COLO829 (cell line): ENCODE measurements at regions not wholly inside any gene's neighbourhood (a gene's known extent, or its start where the extent isn't known, plus 50 kb on each side); places are given as distances from the start of the nearest gene placed in this dataset.
A peak's percentile ranks its signal among the peaks of the same experiment; 100 is the strongest.
"Not testable (repeated sequence)": the region's sequence is repeated elsewhere in the genome, so short reads cannot be mapped to it uniquely, and the experiment has no call there.

Experiments used
- DNase-seq: peaks from one replicate; pipeline ENCODE4 v3.0.0; 2012; ENCODE audit warnings: low spot score

GRCh38 chr7:34392972-34393371 lies 265.0 kb upstream of the NPSR1 start:
- no peak for DNase-seq

DNA sequence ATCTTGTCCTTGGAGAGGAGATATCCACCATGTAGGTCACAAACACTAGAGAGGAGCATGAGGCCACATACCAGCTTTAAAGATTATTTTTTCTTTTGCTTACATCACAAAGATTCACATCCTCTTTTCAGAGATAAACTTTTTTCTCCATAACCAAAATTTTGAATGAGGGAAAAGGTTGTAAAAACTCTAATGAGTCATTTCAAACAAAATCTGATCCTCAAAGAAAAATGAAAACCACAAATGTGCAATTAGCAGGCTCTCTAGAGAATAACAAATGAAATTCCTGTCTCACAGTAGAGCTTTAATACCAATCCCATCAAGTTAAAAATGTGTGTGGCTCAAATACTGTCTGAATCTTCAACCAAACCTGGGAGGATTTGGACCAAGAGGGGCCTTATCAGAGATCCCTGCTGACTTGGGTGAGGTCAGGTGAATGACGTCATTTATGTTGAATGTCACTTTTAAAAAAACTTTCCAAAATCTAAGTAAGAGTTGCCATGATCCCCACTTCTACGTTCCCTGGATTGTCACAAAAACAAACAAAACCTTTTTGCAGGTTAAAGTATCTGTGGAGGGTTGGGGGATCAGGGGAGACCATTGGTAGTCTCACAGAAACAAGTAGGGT lies 261.5 kb upstream of the NPSR1 start:
- no peak for DNase-seq

GRCh38 chr7:34401776-34402175 lies 256.2 kb upstream of the NPSR1 start:
- DNase-seq, result no peak

DNA sequence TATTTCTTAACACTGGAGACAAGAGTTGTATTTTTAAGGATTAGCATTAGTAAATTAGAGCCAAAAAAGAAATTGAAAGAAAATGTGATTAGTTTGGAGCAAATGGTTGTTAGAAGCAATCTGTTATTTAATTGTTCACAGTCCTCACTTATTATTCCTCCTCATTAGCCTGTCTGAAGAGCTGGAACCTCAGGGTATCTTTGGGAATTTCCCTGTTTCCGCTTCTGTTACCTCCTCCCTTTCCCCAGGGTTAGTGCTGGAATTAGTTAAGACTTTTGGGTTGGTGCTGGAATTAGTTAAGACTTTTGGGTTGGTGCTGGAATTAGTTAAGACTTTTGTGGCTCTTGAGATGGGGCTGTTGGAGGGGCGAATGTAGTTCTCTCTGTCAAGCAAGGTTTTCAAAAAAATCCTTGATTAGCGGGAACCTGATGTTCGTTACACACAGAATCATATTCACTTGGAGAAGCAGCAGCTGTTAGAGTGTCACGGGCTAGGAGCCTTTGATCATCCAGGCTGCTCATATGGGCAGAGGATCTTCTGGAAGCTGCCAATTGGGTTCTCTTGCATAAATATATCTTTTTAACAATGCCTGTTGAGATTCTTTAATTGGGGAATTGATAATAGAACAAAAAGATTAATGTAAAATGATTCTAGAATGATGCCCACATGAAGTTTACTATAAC lies 251.0 kb upstream of the NPSR1 start:
- DNase-seq, result no peak

DNA sequence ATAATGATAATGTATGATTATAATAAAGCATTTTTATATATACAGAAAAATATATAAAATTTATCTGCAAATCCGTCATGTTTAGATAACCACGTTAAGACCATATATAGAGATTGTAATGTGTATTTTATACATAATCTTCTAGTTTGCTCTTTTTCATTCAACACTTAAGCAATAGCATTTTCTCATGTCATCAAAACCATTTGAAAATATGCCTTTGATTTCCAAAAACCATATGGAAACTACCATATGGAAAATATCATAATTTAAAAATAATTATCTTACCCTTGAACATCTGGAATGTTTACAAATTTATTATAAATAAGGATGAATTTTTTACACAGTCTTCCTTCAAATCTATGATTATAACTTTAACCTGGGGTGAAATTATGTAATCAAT lies 250.4 kb upstream of the NPSR1 start:
- no peak for DNase-seq

DNA sequence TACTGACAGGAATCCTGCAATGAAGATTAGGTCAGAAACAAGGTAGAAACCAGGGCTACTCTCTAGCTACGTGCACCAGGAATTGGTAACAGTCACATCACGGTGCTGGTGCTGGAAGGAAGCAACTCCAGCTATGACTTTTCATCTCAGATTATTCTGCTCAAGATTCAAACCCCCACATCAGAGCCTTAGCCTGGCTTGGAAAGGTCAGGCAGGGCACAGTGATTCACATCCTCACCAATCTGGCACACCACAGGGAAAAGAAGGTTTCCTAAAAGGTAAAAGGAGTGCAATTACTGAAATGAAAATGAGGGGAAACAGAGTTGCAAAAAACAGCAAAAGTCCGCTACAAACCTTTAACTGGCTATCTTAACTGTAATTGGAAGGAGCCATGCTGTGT lies 240.2 kb upstream of the NPSR1 start:
- no peak for DNase-seq

GRCh38 chr7:34421526-34421925 lies 236.5 kb upstream of the NPSR1 start:
- no peak for DNase-seq

- no peak for DNase-seq
Observed at GRCh38 chr7:34425194-34425593, 232.8 kb upstream of the NPSR1 start.

GRCh38 chr7:34425631-34426384 lies 232.2 kb upstream of the NPSR1 start:
- no peak for DNase-seq

DNA sequence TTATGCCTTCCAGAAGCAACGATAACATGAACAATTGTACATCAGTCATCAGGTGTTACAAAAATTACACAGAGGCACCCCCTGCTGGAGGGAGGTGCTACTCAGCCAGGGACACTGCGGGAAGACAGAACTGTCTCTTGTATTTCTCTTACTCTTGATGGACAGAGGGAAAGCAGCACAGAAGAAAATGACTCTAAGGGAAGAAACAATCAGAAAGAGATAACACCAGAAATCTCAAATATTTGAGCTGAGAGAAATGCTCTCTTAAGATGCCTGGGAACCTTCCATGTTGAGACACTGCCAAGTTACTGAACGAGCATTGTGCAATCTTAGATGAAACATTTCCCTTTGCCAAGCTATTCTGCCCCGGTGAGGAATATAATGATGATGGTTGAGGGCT lies 227.6 kb upstream of the NPSR1 start:
- peak; percentile 47 for DNase-seq

DNA sequence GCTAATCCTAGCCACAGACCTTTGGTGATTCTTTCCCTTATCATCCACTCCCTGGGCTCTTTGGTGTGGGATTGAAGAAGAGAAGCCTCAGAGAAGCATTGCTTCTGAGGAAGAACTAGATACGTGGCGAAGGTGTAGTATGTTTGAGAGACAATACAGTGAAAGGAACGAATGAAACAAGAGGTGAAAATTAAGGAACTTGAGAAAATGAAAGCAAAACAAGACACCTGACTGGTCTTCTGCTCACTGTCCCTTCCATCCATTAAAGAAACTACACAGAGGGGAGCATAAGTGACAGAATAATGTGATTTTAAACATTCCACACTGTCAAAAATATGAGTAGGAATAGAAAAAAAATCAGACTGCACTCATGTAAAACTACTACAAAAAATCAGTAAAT lies 219.6 kb upstream of the NPSR1 start:
- no peak for DNase-seq

- no peak for DNase-seq
Observed at GRCh38 chr7:34445653-34446052, 212.4 kb upstream of the NPSR1 start.

- not testable (repeated sequence) for DNase-seq
Observed at GRCh38 chr7:34448531-34448930, 209.5 kb upstream of the NPSR1 start.

DNA sequence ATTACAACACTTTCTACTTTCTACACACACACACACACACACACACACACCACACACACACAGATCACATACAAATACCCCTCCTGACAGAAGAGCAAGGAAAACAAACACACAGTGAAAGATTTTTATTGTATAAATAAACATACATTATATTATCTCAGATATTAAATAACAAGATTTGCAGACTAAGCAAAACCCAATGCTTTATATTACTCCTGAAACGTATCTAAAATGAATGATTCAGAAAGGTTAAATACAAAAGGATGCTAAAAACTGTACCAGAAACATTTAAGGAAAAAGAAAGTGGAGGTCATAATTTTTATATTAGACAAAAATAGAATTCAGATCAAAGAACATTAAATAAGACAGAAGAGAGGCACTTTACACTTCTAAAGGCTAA lies 208.3 kb upstream of the NPSR1 start:
- no peak for DNase-seq

DNA sequence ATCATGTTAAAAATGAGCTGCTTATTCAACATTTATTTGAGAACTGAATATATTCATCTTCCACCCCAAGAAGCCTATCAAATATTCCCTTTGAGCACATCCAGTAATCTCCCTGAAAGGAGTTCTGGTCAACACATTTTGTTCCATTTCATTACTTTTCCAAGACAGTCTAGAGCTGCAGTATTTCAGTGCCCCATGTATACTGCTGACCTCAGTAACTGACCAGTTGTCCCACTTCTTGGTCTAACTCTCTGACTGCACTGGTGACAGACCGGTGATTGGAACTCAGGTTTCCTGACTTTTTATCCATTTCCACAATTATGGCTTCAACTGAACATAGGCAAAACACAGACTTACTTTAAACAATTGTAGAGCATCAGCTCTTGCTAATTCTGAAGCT lies 206.8 kb upstream of the NPSR1 start:
- DNase-seq, result no peak

DNA sequence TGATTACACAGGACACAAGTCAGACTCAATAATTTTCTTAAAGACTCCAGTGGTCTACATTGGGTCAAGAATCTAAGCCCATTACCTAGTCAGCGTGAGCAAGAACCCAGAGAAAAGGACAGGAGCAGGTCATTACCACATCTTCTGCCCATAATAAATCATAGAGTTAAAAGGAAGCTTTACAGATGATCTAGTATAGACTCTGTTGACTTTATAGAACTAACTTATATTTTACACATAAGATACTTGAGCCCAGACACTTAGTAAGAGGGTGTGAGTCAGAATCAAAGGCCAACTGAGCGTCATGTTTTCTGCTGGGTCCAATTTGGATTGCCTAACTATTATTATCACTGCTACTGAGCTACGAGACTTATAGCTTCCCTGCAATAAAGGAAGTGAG lies 206.1 kb upstream of the NPSR1 start:
- DNase-seq, result no peak

DNA sequence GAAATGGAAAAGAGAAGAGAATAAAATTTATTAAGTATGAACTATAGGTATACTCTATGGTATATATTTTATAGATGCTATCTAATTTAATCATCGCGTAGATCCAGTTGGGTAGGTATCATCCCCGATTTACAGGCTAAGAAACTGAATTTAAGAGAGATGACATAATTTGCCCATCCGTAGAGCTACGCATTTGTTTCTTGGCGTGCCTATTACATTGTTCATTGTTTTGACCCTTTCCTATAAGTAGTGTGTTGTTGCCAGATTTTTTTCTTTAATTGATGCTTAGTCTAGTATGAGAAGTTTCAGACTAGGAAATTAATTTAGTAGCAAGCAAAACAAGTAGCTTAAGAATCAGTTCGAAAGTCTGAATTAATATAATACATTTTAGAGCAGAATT lies 205.7 kb upstream of the NPSR1 start:
- no peak for DNase-seq

GRCh38 chr7:34453150-34453549 lies 204.9 kb upstream of the NPSR1 start:
- DNase-seq, result no peak

GRCh38 chr7:34454381-34454780 lies 203.6 kb upstream of the NPSR1 start:
- DNase-seq, result no peak

DNA sequence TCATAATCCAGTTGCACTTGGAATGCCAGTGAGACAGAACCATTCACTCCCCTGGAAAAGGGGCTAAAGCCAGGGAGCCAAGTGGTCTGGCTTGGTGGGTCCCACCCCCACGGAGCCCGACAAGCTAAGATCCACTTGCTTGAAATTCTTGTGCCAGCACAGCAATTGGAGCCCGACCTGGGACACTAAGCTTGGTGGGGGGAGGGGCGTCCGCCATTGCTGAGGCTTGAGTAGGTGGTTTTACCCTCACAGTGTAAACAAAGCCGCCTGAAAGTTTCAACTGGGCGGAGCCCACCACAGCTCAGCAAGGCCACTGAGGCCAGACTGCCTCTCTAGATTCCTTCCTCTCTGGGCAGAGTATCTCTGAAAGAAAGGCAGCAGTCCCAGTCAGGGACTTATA lies 200.7 kb upstream of the NPSR1 start:
- no peak for DNase-seq

GRCh38 chr7:34463830-34464229 lies 194.2 kb upstream of the NPSR1 start:
- DNase-seq, result no peak

DNA sequence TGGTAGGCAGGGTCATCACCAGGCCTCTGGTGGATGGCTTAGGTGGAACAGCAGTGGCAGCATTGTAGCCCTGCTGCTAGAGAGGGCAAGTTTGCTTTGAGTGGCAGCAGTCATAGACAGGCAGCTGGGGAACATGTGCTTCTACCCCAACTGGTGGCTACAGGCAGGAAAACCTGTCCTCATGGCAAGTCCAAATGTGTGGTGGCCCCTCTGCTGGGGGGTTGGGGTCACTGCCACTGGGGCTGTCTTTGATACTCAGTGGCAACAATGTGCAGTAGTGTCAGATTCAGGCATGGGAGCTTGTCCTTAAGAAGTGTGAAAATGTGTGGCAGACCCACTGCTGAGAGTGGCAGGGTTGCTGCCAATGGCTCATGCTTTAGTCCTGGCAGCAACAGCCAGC lies 186.2 kb upstream of the NPSR1 start:
- no peak for DNase-seq

- DNase-seq, result no peak
Observed at GRCh38 chr7:34486371-34486770, 171.6 kb upstream of the NPSR1 start.
